HepG2 (cell line): ENCODE measurements at regions not wholly inside any gene's neighbourhood (a gene's known extent, or its start where the extent isn't known, plus 50 kb on each side); places are given as distances from the start of the nearest gene placed in this dataset.

Experiments used
- ATAC-seq: fragments of 200-7000 bp; cut with Tn5 transposase; 3 replicates; pipeline ENCODE4 v1.9.1; 2020; ENCODE audit warnings: mild to moderate bottlenecking, moderate library complexity
- BruUV-seq: library from RNA; stranded (reverse); fragments of 400-500 nt; replicated peaks from 2 replicates; lab custom pipeline; 2021; lab: Mats Ljungman, UMichigan
- CTCF ChIA-PET: fragments of 300-600 bp; formaldehyde crosslinking; extraction: SDS; loops from one replicate; lab custom pipeline; 2021; ENCODE audit warnings: low total read pairs, inconsistent platforms, low intra/inter-chr PET ratio; lab: Yijun Ruan, JAX
- POLR2A ChIA-PET: fragments of 350-600 bp; sonication (Branson Sonifier 250); formaldehyde crosslinking; loops from one replicate; lab custom pipeline; 2020; ENCODE audit warnings: antibody characterized with exemption, inconsistent platforms; lab: Yijun Ruan, JAX
- DNase-seq: peaks from one replicate; pipeline ENCODE4 v3.0.0-alpha.2; 2015; ENCODE audit warnings: low spot score
- FAIRE-seq: peaks from 3 replicates; lab custom pipeline; 2011; peaks lifted over from hg19 to GRCh38; lab: Jason Lieb, UNC
- H2AFZ ChIP-seq: one replicate; pipeline ENCODE4 v1.6.1; 2011; ENCODE audit warnings: low read length, inconsistent platforms
- H3K27ac ChIP-seq: fragments of 300-600 bp; 3 replicates; pipeline ENCODE4 v1.8.0; 2011; ENCODE audit warnings: mixed run types, mild to moderate bottlenecking, mixed read lengths, low read length, inconsistent platforms; ENCODE audit not compliant: insufficient read depth; ENCODE audit errors: extremely low read length
- H3K27me3 ChIP-seq, 2 experiments: fragments of 200-600 bp in 1 of 2; 2 replicates in 1 of 2; 3 replicates in 1 of 2; pipeline versions ENCODE4 v1.6.0 to v1.8.0; 2011; ENCODE audit warnings: low read length in 2 of 2, mild to moderate bottlenecking in 2 of 2, moderate library complexity in 2 of 2, inconsistent platforms in 1 of 2; ENCODE audit not compliant: insufficient read depth in 2 of 2, control insufficient read depth in 1 of 2
- H3K36me3 ChIP-seq, 2 experiments: fragments of 200-600 bp in 1 of 2; replicated peaks in 1 of 2; 2 replicates in 1 of 2; 3 replicates in 1 of 2; pipeline versions ENCODE4 v1.5.1 to v1.8.0; 2011; ENCODE audit warnings: low read length in 2 of 2, inconsistent platforms in 1 of 2; ENCODE audit not compliant: insufficient read depth in 2 of 2, control insufficient read depth in 1 of 2
- H3K4me1 ChIP-seq: 2 replicates; pipeline ENCODE4 v1.5.1; 2012; ENCODE audit warnings: low read length, inconsistent platforms; ENCODE audit not compliant: insufficient read depth
- H3K4me2 ChIP-seq: 2 replicates; pipeline ENCODE4 v1.6.0; 2011; ENCODE audit warnings: low read depth, low read length, inconsistent platforms
- H3K4me3 ChIP-seq, 3 experiments: fragments of 200-600 bp in 1 of 3; sonication (generic), shearing (Covaris generic) in 1 of 3; replicated peaks in 1 of 3; 2 replicates each; pipeline ENCODE4 v1.5.1; 2011 to 2016; ENCODE audit warnings: low read length in 3 of 3, inconsistent platforms in 2 of 3, low read depth in 2 of 3, mild to moderate bottlenecking in 2 of 3, control low read depth in 1 of 3, mixed read lengths in 1 of 3; ENCODE audit not compliant: insufficient read depth in 1 of 3
- H3K79me2 ChIP-seq: one replicate; pipeline ENCODE4 v1.6.1; 2011; ENCODE audit warnings: low read length, inconsistent platforms; ENCODE audit not compliant: insufficient read depth
- H3K9ac ChIP-seq: 2 replicates; pipeline ENCODE4 v1.6.0; 2011; ENCODE audit warnings: mild to moderate bottlenecking, low read depth, low read length, inconsistent platforms; ENCODE audit not compliant: insufficient read depth
- H3K9me3 ChIP-seq: 2 replicates; pipeline ENCODE4 v1.5.1; 2012; ENCODE audit warnings: mild to moderate bottlenecking, low read length
- H4K20me1 ChIP-seq: 2 replicates; pipeline ENCODE4 v1.6.0; 2011; ENCODE audit warnings: inconsistent platforms, mild to moderate bottlenecking, low read length, moderate library complexity; ENCODE audit not compliant: insufficient read depth
- ARNT ChIP-seq: fragments of 450-650 bp; IDR thresholded peaks from 2 replicates; pipeline ENCODE4 v1.6.1; 2017
- CBX2 ChIP-seq, 2 experiments: fragments of 200-600 bp in 1 of 2; sonication (generic); formaldehyde crosslinking in 1 of 2; IDR thresholded peaks; 2 replicates each; pipeline versions ENCODE4 v1.7.0 to v1.8.1; 2018 to 2022; ENCODE audit warnings: low read depth in 2 of 2, low read length in 1 of 2, mild to moderate bottlenecking in 1 of 2, missing genetic modification reagents in 1 of 2
- CTCF ChIP-seq: sonication (generic); formaldehyde crosslinking; IDR thresholded peaks from 2 replicates; pipeline ENCODE4 v1.5.0; 2020; ENCODE audit warnings: mild to moderate bottlenecking, missing genetic modification reagents, moderate library complexity
- KAT2B ChIP-seq: fragments of 150-350 bp; IDR thresholded peaks from 2 replicates; pipeline ENCODE4 v1.6.1; 2014; ENCODE audit warnings: low read depth, low read length, borderline replicate concordance
- MYC ChIP-seq: sonication (generic); formaldehyde crosslinking; IDR thresholded peaks from 2 replicates; pipeline ENCODE4 v1.9.0; 2021; ENCODE audit warnings: missing genetic modification reagents, borderline replicate concordance
- PBX3 ChIP-seq: sonication (generic); formaldehyde crosslinking; IDR thresholded peaks from 2 replicates; pipeline ENCODE4 v1.8.1; 2023; ENCODE audit warnings: missing genetic modification reagents, inconsistent platforms, borderline replicate concordance
- RAD51 ChIP-seq: fragments of 450-650 bp; IDR thresholded peaks from 2 replicates; pipeline ENCODE4 v1.6.1; 2016; ENCODE audit warnings: borderline replicate concordance
- RNF219 ChIP-seq: sonication (generic); formaldehyde crosslinking; IDR thresholded peaks from 2 replicates; pipeline ENCODE4 v1.5.0; 2020; ENCODE audit warnings: mild to moderate bottlenecking, missing genetic modification reagents
- RXRA ChIP-seq: sonication (generic); formaldehyde crosslinking; IDR thresholded peaks from 2 replicates; pipeline ENCODE4 v1.5.1; 2020; ENCODE audit warnings: missing genetic modification reagents
- SIX1 ChIP-seq: sonication (generic); formaldehyde crosslinking; IDR thresholded peaks from 2 replicates; pipeline ENCODE4 v1.4.0; 2020; ENCODE audit warnings: missing genetic modification reagents, borderline replicate concordance
- STAG1 ChIP-seq: sonication (generic); formaldehyde crosslinking; IDR thresholded peaks from 2 replicates; pipeline ENCODE4 v1.4.0; 2020; ENCODE audit warnings: missing genetic modification reagents
- TBP ChIP-seq: sonication (generic); formaldehyde crosslinking; IDR thresholded peaks from 2 replicates; pipeline ENCODE4 v1.5.0; 2020; ENCODE audit warnings: missing genetic modification reagents
- ZMAT3 ChIP-seq: sonication (generic); formaldehyde crosslinking; conservative IDR thresholded peaks from 2 replicates; pipeline ENCODE4 v1.7.0; 2021; ENCODE audit warnings: missing genetic modification reagents
- ZNF274 ChIP-seq: sonication (generic); formaldehyde crosslinking; IDR thresholded peaks from 2 replicates; pipeline ENCODE4 v1.5.1; 2020; ENCODE audit warnings: mild to moderate bottlenecking, missing genetic modification reagents
- ZNF33A ChIP-seq: sonication (generic); formaldehyde crosslinking; IDR thresholded peaks from 2 replicates; pipeline ENCODE4 v1.5.1; 2020; ENCODE audit warnings: missing genetic modification reagents, mild to moderate bottlenecking, moderate library complexity, borderline replicate concordance
- ZNF737 ChIP-seq: sonication (generic); formaldehyde crosslinking; IDR thresholded peaks from 2 replicates; pipeline ENCODE4 v1.5.0; 2020; ENCODE audit warnings: missing genetic modification reagents, mild to moderate bottlenecking, borderline replicate concordance
- ZNF761 ChIP-seq: sonication (generic); formaldehyde crosslinking; conservative IDR thresholded peaks from 2 replicates; pipeline ENCODE4 v1.4.0; 2020; ENCODE audit warnings: mild to moderate bottlenecking, missing genetic modification reagents
- WGBS: methylation state at CpG from one replicate; pipeline ENCODE4 v1.1.6; 2017; ENCODE audit warnings: low lambda C conversion rate; 5-methylcytosine and 5-hydroxymethylcytosine counted together
- in situ Hi-C: cut with HindIII; loops from 2 replicates; pipeline ENCODE4 v1.10.0; 2017; ENCODE audit warnings: low pct_unique_long_range_greater_than_20kb; ENCODE audit not compliant: extremely low pct_ligation_motif_present
- intact Hi-C: fragments of 100-400 bp; cut with micrococcal nuclease; formaldehyde crosslinking; loops from one replicate; pipeline ENCODE4 v1.10.0; 2022; ENCODE audit not compliant: unreplicated experiment

GRCh38 chr7:145850636-145851035 lies 266.0 kb upstream of the CNTNAP2 start (continued):
- TF ChIP-seq ZNF761 (CRISPR knock-in tag) (no peak), PBX3 (no peak), ZNF274 (CRISPR knock-in tag) (no peak), RAD51 (no peak)

GRCh38 chr7:145848691-145849090 lies 267.9 kb upstream of the CNTNAP2 start:
- no peak for FAIRE-seq
- no peak overlapping the region for H2AFZ ChIP-seq
- in situ Hi-C loops: no loop called here
- no peak for TF ChIP-seq RNF219 (CRISPR knock-in tag)
- no peak for TF ChIP-seq RXRA
- peak; percentile 3; the same call in 1 of the 2 replicates for TF ChIP-seq STAG1
- no peak for TF ChIP-seq TBP (CRISPR knock-in tag)
- TF ChIP-seq ZMAT3: no peak
- no peak for TF ChIP-seq SIX1 (CRISPR knock-in tag)
- no peak for TF ChIP-seq KAT2B
- TF ChIP-seq ZNF737 (CRISPR knock-in tag): no peak
- no peak for TF ChIP-seq ARNT
- TF ChIP-seq CBX2 (IDR thresholded peaks at IDR 0.05; ENCODE audit: low read depth, low read length): no peak
- TF ChIP-seq CBX2 (CRISPR knock-in tag; IDR thresholded peaks at IDR 0.05; ENCODE audit: low read depth): no peak
- no peak for TF ChIP-seq ZNF33A
- TF ChIP-seq CTCF: 0 out of 2 replicates have a peak, but pooled peaks have one; percentile 6
- TF ChIP-seq MYC: no peak
- TF ChIP-seq, all 625 proteins: peak for 2
- ATAC-seq (no peak), DNase-seq (no peak)
- ChIA-PET POLR2A (no interaction called here), CTCF (no interaction called here)
- no peak overlapping the region for H3K9ac ChIP-seq
- no peak overlapping the region for H3K27ac ChIP-seq
- BruUV-seq: no TSS peak
- H4K20me1 ChIP-seq: no peaks in the 10 kb centered on the region
- H3K36me3 ChIP-seq: no peaks in the 10 kb centered on the region
- H3K4me2 ChIP-seq: no peak overlapping the region
- H3K79me2 ChIP-seq: no peaks in the 10 kb centered on the region
- 8% methylated on average over 1 of the region's 1 CpG for WGBS
- no peaks in the 10 kb centered on the region for H3K4me1 ChIP-seq
- no peak overlapping the region for H3K4me3 ChIP-seq
- intact Hi-C loops: no loop called here
- H3K27me3 ChIP-seq: no peaks in the 10 kb centered on the region
- H3K9me3 ChIP-seq: peaks cover 74% of the 10 kb centered on the region
